NT2/D1 (cell line): ENCODE measurements at regions not wholly inside any gene's neighbourhood (a gene's known extent, or its start where the extent isn't known, plus 50 kb on each side); places are given as distances from the start of the nearest gene placed in this dataset.

Source experiments
- YY1 ChIP-seq: IDR thresholded peaks from 2 replicates; pipeline ENCODE4 v1.6.1; 2011; ENCODE audit not compliant: insufficient read length, insufficient read depth
- ZNF274 ChIP-seq: IDR thresholded peaks from 2 replicates; pipeline ENCODE4 v1.6.1; 2011; ENCODE audit warnings: mild to moderate bottlenecking, low read depth, low read length

- TF ChIP-seq YY1 (no peak), ZNF274 (no peak)
Measured at GRCh38 chr18:73235491-73235890, 367.7 kb upstream of the NETO1 start.
